ENCODE measurements at regions not wholly inside any gene's neighbourhood (a gene's known extent, or its start where the extent isn't known, plus 50 kb on each side); places are given as distances from the start of the nearest gene placed in this dataset.

DNA sequence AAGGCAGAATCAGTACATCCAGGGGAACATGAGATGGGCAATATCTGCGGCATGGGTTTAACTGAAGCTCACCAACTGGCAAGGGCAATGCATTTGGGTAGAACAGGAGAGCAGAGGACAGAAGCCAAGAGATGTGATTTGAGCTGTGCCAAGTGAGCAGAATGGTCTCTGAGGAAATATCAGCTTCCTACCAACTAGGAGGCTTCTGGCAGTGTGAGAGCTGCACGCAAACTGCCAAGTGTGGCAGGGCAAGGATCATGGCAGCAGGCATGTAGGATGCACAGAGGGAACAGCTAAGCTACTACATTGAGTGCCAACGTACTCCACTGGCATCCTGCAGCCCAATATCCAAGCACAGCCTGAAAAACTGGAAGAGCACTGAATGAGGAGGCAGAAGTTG is 1036.5 kb downstream of the TUSC7 start:
- no peak for DNase-seq

DNA sequence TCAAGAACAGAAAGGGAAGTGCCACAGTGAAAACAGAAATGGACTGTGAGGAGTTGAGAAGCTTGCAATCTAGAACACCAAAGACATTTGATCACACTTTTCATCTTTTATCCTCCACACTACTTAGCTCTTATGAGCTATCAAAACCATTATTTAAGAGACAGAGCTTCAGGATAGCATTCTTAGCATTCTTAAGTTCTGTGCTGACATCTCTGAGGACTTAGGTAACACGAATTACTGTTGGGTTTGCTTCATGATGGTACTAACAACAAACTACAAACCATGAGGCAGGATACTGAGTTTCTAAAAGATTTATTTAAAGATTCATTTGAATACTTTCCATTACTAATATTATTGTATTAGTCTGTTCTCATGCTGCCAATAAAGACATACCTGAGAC is 1038.6 kb downstream of the TUSC7 start:
- no peak for DNase-seq

DNA sequence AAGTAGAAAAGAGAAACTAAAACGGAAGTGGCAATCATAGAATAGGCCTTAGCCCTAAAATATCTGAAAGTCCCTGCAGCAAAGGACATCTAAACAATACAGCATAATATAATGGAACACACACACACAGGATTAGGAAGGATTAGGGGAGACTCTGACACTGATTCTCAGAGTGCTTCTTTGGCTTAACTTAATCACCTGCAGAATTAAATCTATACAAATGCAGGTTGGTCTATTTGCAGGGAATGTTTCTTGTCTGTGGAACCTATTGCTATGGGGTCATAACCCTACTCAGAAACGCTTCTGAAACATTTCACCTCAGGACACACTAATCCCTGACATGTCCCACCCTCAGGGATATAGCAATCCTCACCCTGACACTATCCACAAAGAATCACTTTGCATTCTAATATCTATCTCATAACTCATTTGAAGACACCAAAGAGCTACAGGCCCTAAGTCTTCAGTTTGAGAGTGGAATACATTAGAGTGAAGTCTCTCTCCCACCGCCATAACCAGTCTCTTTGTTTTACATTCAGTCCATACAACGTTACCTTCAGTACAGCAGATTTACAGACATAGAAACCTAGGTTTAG is 1041.2 kb downstream of the TUSC7 start:
- no peak for DNase-seq

- DNase-seq = no peak
Measured at GRCh38 chr3:117751651-117752050, 1042.1 kb downstream of the TUSC7 start.

GRCh38 chr3:117752984-117753717 is 1043.6 kb downstream of the TUSC7 start:
- no peak for DNase-seq

DNA sequence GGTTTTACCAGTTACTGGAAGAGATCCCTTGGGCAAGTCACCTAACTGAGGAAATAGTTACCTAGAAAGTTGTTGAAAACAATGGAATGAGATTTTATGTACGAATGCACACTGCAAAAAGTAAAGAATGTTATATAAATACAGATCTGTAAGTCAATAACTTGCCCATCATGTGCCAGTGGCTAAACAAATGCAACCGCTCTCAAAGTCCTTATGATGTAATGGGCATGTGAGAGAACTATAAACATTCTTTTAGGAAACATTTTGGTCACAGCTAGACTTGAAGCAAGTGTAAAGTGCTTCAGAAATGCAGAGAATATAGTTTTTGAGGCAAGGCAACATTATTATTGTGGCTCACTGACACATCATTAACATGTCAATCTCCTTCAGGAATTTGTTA is 1044.5 kb downstream of the TUSC7 start:
- DNase-seq = no peak

GRCh38 chr3:117754841-117755240 is 1045.3 kb downstream of the TUSC7 start:
- no peak for DNase-seq

DNA sequence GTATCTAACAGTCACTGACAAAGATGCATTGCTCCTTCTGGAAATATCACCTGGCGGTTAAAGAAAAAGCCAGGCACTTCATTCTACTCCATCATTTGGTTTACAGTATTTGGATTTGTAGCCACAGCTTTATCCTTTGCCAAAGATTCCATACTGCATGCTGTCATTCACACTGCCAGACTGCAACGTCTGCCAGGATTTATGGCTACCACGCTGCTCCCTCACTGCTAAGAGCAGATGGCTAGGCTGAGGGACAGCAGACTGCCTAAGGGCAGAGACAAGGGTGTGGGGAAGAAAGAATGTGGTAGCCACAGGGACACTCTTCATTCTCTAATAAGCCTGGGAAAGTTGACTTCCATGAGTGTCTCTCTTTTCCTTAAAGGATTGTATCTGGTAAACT is 1047.0 kb downstream of the TUSC7 start:
- no peak for DNase-seq

- no peak for DNase-seq
Measured at GRCh38 chr3:117761703-117762620, 1052.4 kb downstream of the TUSC7 start.

DNA sequence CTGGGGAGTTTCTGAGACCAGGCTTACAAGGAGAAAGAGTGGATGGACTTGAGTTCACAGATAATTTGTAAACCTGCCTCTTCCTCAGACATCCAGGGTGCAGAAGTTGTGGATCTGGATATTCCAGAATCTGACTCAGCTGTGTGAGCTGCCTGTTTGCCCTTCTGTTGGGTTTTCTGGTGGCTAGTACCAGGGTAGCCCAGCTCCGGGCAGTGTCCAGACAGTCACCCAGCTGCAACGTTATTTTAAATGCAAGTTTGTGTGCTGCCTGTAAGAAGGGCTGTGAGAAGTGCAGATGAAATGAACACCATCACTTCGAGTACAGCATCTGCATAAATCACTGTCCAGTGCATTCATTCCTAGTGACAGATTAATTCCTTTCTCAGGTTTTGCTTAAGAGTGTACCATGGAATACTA is 1053.0 kb downstream of the TUSC7 start:
- DNase-seq = no peak

DNA sequence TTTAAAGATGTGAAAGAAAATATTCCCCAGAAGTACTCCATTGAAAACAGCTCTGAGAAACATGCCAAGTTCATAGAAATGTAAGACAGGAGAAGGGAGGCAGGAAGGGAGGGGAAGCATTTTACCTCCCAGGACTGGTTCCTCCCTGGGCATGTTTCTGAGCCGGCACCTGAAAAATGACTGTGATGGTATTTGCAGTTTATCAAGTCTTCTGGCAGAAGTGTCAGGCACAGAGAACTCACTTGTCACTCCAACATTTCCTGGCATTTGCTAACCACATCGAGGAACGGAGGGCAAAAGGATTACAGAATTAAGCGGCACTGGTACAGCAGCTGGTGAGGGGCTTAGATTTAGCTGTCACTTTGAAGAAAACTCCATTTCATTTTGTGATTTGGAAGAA is 1054.0 kb downstream of the TUSC7 start:
- DNase-seq = no peak

DNA sequence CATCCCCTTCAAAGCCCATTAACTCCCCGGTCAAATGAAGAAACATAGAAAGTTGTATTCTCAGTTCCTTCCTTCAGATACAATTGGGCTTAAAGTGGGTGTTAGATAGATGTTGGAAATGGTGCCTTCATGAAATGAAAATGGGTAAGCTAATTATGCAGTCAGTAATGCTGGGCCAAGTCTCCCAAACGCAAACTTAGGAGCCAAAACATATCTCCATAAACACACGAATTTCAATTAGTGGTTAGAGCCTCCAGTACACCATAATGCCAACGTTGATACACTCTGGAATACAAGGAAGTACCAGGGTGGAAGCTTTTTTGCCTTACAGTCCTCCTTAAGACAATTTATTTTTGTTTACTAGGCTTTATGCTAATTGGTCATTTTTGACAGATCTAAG is 1059.0 kb downstream of the TUSC7 start:
- no peak for DNase-seq

DNA sequence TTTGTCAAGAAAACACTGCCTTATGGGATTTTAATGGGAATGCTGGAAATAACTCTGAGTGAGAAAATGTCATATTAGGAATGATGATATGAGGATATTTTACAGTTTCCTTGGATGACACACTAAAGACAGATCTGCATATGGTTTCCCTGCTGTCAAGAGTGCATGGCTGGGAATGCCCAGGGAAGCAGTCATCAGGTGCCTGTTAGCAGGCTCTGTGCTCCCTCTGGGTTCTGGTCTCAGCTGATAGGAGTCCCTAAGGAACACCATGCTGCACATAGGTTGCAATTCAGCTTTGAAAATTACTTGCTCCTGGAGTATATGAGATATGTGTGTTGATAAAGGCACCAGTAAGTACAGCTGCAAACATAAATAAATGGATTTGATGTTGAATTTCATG is 1064.6 kb downstream of the TUSC7 start:
- no peak for DNase-seq

DNA sequence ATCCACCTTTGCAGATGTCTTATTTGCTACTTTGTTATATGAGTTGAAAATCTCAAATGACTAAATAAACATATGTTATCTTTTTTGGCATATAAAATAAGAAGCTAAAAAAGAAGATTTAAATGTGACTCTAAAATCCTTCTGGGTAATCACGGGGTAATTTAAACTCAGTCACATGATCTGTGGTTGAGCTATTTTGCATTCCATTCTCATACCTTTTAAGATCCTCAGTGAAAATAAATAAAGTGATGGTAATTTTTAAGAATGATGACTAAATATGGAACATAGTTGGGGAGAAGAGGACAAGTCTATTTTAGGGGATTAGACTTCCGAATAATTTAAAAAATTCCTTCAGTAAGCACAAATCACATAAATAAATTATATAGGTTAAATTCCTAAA is 1076.8 kb downstream of the TUSC7 start:
- no peak for DNase-seq

DNA sequence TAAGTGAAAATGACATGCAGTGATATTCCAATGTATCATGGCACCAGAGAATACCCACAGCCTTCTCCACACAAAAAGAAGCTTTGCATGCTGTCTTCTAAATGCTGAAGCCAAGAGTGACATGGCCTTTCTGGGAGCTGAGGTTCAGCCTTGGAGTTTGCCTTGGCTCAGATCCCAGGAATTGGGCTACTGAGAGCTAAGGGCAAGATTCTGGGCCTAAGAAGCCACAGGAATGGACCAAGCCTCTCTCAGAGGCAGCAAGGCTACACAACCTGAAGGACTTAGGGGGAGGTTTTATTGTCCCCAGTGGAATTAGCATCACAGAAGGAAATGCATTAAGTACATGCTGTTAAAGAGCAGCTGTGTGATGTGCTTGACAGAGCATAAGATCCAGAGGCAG is 1078.5 kb downstream of the TUSC7 start:
- no peak for DNase-seq

DNA sequence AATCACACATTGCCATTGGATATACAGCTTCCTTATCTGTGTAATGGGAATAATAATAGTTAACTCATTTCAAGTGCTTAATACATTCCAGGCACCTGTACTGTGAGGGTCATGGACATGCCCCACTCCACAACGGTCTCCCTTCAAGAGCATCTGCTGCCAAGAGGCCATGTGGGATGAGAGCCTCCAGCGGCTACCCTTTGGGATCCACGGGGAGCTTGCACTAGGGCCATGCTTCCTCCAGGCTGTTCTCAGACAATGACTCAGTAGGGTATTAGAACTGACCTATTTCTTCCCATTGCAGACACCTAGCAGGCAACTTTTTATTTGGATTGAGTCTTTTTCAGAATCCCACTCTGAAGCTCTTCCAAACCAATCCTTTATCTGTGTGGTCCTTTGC is 1078.9 kb downstream of the TUSC7 start:
- no peak for DNase-seq

DNA sequence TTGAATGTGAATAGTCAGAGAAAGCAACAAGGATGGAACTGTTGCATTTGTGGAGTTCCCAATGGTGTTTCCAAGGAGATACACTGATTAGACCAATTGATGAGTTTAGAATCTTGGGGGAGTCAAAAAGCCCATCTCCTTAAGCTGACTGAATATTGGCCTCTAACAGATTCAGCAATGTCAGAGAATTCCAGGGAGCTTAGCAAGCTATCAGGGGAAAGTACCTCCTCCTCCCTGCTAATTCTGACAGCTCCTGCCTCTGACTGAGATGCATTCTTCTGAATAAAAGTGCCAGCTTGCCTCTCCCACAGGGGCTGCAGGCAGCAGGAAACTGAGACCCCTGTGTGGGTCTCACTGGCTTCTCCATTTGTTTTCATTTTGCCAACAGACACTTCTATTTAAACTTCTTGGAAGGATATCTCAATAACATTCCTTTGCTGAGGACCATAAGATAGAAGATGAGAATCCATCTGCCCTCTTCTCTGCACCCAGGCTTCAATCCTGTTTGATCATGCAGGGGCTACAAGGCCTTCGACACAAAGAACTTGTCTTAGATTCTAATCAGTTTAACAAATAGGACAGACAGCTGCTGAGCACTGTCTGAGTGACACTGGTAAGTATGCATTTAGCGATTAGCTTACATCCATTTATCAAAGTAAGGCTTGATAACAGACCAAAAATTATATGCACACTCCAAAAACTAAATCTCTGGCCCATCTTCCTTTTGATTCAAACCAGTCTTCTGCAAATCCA is 1080.8 kb downstream of the TUSC7 start:
- no peak for DNase-seq

DNA sequence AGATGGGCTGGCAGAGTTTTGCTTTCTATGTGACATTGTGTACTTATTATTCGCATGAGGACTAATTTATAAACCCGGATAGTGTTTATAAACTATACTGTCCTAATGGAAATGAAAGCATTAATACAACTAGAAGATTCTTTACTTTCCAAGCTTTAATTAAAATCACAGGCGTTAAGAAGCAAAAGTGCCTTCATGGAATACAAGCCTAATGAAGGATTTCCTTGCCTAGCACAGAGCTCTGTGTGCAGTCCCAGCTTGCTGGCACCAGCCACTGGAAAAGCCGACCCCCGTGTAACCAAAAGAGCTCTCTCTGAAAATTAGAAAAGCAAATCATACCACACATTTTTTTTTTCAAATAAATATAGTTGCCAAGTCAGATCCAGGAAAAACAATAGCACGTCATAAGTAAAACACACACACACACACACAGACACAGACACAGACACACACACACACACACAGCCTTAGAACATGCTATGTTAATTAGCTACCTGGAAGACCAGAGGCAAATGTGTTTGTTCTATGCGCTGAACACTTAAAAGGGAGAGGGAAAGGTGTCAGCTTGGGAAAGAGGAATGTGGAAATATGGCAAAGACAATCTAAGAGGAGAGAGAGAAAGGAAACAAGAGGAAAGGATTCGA is 1084.2 kb downstream of the TUSC7 start:
- DNase-seq = no peak

DNA sequence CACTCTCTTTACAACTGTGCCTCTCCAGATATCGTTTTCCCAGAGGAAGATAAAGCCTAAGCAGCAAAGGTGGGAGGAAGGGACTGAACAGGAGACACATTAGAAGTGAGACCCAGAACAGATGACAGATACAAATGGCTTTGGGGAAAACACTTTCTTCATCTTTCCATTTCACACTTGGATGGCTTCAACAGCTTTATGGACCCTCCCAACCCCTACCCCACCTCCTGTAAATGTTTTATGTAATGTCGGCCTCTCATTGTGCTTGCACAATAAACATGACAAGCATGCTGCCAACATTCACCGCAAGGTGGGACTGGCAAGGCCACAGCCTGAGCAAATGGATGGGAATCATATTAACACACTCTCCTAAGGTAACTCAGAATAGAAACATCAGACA is 1088.6 kb downstream of the TUSC7 start:
- no peak for DNase-seq

DNA sequence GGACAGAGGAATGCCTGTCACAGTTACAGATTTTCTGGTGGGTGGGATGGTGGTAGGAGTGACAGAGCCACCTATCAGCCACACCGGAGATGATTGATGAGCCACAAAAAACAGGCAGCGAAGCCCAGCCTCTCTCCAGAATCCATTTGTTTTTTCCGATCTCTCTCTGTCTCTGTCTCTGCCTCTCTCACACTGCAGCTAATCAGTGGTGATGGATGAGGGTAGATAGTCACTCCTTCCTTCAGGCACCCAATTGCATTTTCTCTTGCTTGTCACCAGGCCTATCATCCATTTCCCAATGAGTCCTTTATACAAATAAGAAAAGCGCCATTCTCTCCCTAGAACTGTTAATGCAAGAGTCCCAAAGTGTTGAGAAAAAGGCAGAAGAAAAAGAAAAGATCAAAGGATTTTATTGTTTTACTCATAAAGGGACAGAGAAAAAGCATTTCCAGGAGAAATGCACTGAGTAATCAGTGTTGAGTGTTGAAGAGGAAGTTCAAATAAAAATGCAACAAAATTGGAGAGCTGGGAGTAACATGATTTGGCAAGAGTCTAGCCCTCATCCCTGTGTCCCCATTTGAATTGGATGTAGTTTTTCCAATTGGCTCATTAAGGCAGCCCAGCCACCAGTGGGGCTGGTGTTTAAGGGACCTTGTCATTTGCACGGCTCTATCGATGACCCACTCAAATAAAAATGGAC is 1089.3 kb downstream of the TUSC7 start:
- no peak for DNase-seq

- no peak for DNase-seq
Measured at GRCh38 chr3:117799387-117799735, 1089.8 kb downstream of the TUSC7 start.

DNA sequence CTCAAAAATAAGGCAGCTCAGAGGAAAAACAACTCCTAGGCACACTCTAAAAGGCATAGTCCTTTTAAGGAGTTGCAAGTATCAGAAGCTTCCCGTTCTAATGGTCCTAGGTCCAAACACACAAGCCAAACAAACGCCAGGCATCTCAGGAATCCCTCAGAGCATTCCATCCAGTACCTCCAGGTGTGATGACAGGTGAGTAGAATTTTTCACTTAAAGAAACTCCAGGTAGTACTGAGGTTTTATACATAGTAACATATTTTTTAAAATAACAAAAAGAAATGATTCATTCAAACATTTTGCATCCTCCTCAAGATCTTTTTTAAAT is 1092.3 kb downstream of the TUSC7 start:
- DNase-seq = no peak
